Adrenal gland (tissue), 9 donors: ENCODE measurements at regions not wholly inside any gene's neighbourhood (a gene's known extent, or its start where the extent isn't known, plus 50 kb on each side); places are given as distances from the start of the nearest gene placed in this dataset.

Experiments used
- DNase-seq, 7 donors: peaks; one replicate each; pipeline ENCODE4 v3.0.0-alpha.2; 2019 to 2020
- H3K27ac ChIP-seq, 5 donors: fragments of 200-600 bp; sonication (generic) in 4 of 5; 1 replicate in 3 of 5; 2 replicates in 2 of 5; pipeline versions ENCODE4 v1.5.1 to v1.8.0; 2016 to 2020; ENCODE audit warnings: mild to moderate bottlenecking in 1 of 5
- H3K27me3 ChIP-seq: fragments of 200-600 bp; 2 replicates; pipeline ENCODE4 v1.8.0; 2021
- H3K36me3 ChIP-seq, 2 donors: fragments of 200-600 bp; replicated peaks in 1 of 2; 1 replicate in 1 of 2; 2 replicates in 1 of 2; pipeline versions ENCODE4 v1.5.1 to v1.8.0; 2018 to 2022
- H3K4me1 ChIP-seq, 2 donors: fragments of 200-600 bp; replicated peaks in 1 of 2; 1 replicate in 1 of 2; 2 replicates in 1 of 2; pipeline versions ENCODE4 v1.5.1 to v1.8.0; 2018 to 2021
- H3K4me3 ChIP-seq, 4 donors: fragments of 200-600 bp; sonication (generic) in 3 of 4; one replicate each; pipeline ENCODE4 v1.5.1; 2016 to 2018
- H3K9me3 ChIP-seq, 3 donors: fragments of 200-600 bp; sonication (generic) in 1 of 3; replicated peaks in 1 of 3; 1 replicate in 2 of 3; 2 replicates in 1 of 3; pipeline versions ENCODE4 v1.5.1 to v1.8.0; 2016 to 2021
- POLR2A ChIP-seq, 2 donors: fragments of 450-650 bp; IDR thresholded peaks; one replicate each; pipeline ENCODE4 v1.6.1; 2017; ENCODE audit warnings: antibody characterized with exemption in 2 of 2, mild to moderate bottlenecking in 2 of 2, moderate library complexity in 1 of 2
- WGBS, 4 donors: extraction: QIAGEN DNeasy Blood & Tissue Kit in 2 of 4; methylation state at CpG; one replicate each; pipeline versions ENCODE4 v1.1.5 to v1.1.7; 2013 to 2017; 5-methylcytosine and 5-hydroxymethylcytosine counted together
- intact Hi-C, 2 donors: fragments of 100-400 bp; cut with DNase I; formaldehyde crosslinking; loops; one replicate each; pipeline versions ENCODE4 v1.14.1 to v1.15.0; 2022 to 2023
- TF ChIP-seq, protein P1 (sequence below), 6 experiments: fragments of 450-650 bp in 4 of 6; fragments of 200-600 bp in 2 of 6; sonication (generic) in 1 of 6; IDR thresholded peaks; 1 replicate in 5 of 6; 2 replicates in 1 of 6; pipeline versions ENCODE4 v1.5.1 to v1.8.0; 2016 to 2021; ENCODE audit warnings: antibody characterized with exemption in 6 of 6, mild to moderate bottlenecking in 2 of 6, moderate library complexity in 1 of 6
- donor health status: healthy with polysubstance abuse.
- donor health status: Bipolar disorder and iron deficiency.
- donor health status: DM: yes; HTN: yes; CAD: no.
- donor health status: DM: no; HTN: no; CAD: no.
- donor health status: DM: no; HTN: no; CAD: no.

GRCh38 chr1:87953121-87953520, 624.4 kb downstream of the LMO4 start:
- Histone ChIP-seq H3K4me1 (no peaks in the 10 kb centered on the region), H3K9me3 (no peaks in the 10 kb centered on the region), H3K36me3 (no peaks in the 10 kb centered on the region), H3K27me3 (no peaks in the 10 kb centered on the region), H3K4me3 (no peak overlapping the region), H3K27ac (no peak overlapping the region)
- TF ChIP-seq, protein P1, sequence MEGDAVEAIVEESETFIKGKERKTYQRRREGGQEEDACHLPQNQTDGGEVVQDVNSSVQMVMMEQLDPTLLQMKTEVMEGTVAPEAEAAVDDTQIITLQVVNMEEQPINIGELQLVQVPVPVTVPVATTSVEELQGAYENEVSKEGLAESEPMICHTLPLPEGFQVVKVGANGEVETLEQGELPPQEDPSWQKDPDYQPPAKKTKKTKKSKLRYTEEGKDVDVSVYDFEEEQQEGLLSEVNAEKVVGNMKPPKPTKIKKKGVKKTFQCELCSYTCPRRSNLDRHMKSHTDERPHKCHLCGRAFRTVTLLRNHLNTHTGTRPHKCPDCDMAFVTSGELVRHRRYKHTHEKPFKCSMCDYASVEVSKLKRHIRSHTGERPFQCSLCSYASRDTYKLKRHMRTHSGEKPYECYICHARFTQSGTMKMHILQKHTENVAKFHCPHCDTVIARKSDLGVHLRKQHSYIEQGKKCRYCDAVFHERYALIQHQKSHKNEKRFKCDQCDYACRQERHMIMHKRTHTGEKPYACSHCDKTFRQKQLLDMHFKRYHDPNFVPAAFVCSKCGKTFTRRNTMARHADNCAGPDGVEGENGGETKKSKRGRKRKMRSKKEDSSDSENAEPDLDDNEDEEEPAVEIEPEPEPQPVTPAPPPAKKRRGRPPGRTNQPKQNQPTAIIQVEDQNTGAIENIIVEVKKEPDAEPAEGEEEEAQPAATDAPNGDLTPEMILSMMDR (IDR thresholded peaks at IDR 0.05) = no peak
- no peak for TF ChIP-seq POLR2A (IDR thresholded peaks at IDR 0.05)
- DNase-seq = no peak
- 57 to 69% (median 62%) methylated on average over 3 of the region's 3 CpGs for WGBS, 4 donors
- intact Hi-C loops = loop anchor here (5.0 to 10.0 kb wide), 3 partner anchors 628 to 821 kb away; partner anchors contain the start of gene LMO4 (in 2 of the 2)

GRCh38 chr1:87953732-87954344, 625.2 kb downstream of the LMO4 start:
- peak; percentile 47 to 83 (median 60) for DNase-seq
- no peak for TF ChIP-seq POLR2A (IDR thresholded peaks at IDR 0.05)
- TF ChIP-seq, protein P1 (IDR thresholded peaks at IDR 0.05) = peak; percentile 54 to 78 (median 70)
- intact Hi-C loops = loop anchor here (5.0 to 10.0 kb wide), 3 partner anchors 629 to 822 kb away; partner anchors contain the start of gene LMO4 (in 2 of the 2)
- WGBS, 4 donors = 12 to 19% (median 14%) methylated on average over 3 of the region's 3 CpGs
- Histone ChIP-seq H3K9me3 (no peaks in the 10 kb centered on the region), H3K27ac (no peak overlapping the region), H3K4me3 (no peak overlapping the region), H3K27me3 (no peaks in the 10 kb centered on the region), H3K36me3 (no peaks in the 10 kb centered on the region), H3K4me1 (no peaks in the 10 kb centered on the region)

DNA sequence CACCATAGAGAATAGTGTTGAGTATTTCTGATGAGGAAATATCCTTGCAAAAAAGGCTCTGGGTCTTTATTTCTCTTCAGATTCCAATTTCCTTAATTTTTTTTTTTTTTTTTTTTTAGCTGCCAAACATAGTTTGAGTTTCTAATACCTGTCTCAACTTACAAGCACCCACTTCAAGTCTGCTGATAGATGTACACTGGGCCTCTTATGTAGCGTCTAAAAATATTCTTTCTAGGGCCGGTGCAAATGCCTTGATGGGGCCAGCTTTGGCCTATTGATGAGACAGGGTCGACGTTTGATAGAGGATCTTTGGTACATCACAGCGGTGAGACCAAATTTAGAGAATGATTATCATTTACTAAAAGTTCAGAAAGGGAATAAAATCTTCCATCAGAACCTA, 626.4 kb downstream of the LMO4 start:
- Histone ChIP-seq H3K4me3 (no peak overlapping the region), H3K4me1 (no peaks in the 10 kb centered on the region), H3K36me3 (no peaks in the 10 kb centered on the region), H3K9me3 (no peaks in the 10 kb centered on the region), H3K27ac (no peak overlapping the region), H3K27me3 (no peaks in the 10 kb centered on the region)
- no peak for DNase-seq
- intact Hi-C loops = loop anchor here (10.0 kb wide), 1 partner anchor 630 kb away; the partner anchor contains the start of gene LMO4 (in 2 of the 2)
- WGBS, 4 donors = 84 to 95% (median 91%) methylated on average over 5 of the region's 5 CpGs
- no peak for TF ChIP-seq POLR2A (IDR thresholded peaks at IDR 0.05)
- TF ChIP-seq, protein P1 (IDR thresholded peaks at IDR 0.05) = no peak

- intact Hi-C loops = loop anchor here (10.0 kb wide), 1 partner anchor 631 kb away; the partner anchor contains the start of gene LMO4 (in 2 of the 2)
- no peaks in the 10 kb centered on the region for H3K27me3 ChIP-seq
- no peaks in the 10 kb centered on the region for H3K36me3 ChIP-seq
Observed at GRCh38 chr1:87956072-87956471, 627.4 kb downstream of the LMO4 start.

More at GRCh38 chr1:87956072-87956471, 627.4 kb downstream of the LMO4 start:
- DNase-seq = peak in 3 of 7 donors; percentile 17 to 26 (median 18)
- 44 to 60% (median 51%) methylated on average over 6 of the region's 6 CpGs for WGBS, 4 donors
- TF ChIP-seq, protein P1 (IDR thresholded peaks at IDR 0.05) = no peak
- no peak for TF ChIP-seq POLR2A (IDR thresholded peaks at IDR 0.05)
- H3K27ac ChIP-seq = no peak overlapping the region
- H3K9me3 ChIP-seq = no peaks in the 10 kb centered on the region
- H3K4me3 ChIP-seq = no peak overlapping the region
- H3K4me1 ChIP-seq = no peaks in the 10 kb centered on the region
